Keratinocyte (primary cell): ENCODE measurements at regions not wholly inside any gene's neighbourhood (a gene's known extent, or its start where the extent isn't known, plus 50 kb on each side); places are given as distances from the start of the nearest gene placed in this dataset.

Experiments used
- DNase-seq: peaks from one replicate; pipeline ENCODE4 v3.0.0-alpha.2; 2011; ENCODE audit warnings: low read depth, missing footprints, low spot score
- FAIRE-seq: peaks from 2 replicates; lab custom pipeline; 2011; peaks lifted over from hg19 to GRCh38; lab: Jason Lieb, UNC
- H2AFZ ChIP-seq: 2 replicates; pipeline ENCODE4 v1.6.0; 2012; ENCODE audit warnings: low read length, control low read depth, inconsistent platforms; ENCODE audit not compliant: control insufficient read depth
- H3K27ac ChIP-seq: 2 replicates; pipeline ENCODE4 v1.5.1; 2011; ENCODE audit warnings: low read length; ENCODE audit not compliant: control insufficient read depth, insufficient read depth
- H3K27me3 ChIP-seq: 3 replicates; pipeline ENCODE4 v1.6.0; 2011; ENCODE audit warnings: low read length; ENCODE audit not compliant: control insufficient read depth, insufficient read depth; ENCODE audit errors: extremely low read depth
- H3K36me3 ChIP-seq, 2 experiments: 2 replicates in 1 of 2; 3 replicates in 1 of 2; pipeline ENCODE4 v1.5.1; 2011; ENCODE audit warnings: low read length in 2 of 2, mild to moderate bottlenecking in 1 of 2; ENCODE audit not compliant: control insufficient read depth in 2 of 2, insufficient read depth in 2 of 2; ENCODE audit errors: extremely low read depth in 1 of 2
- H3K4me1 ChIP-seq: 3 replicates; pipeline ENCODE4 v1.5.1; 2011; ENCODE audit warnings: low read length; ENCODE audit not compliant: control insufficient read depth, insufficient read depth; ENCODE audit errors: extremely low read depth
- H3K4me2 ChIP-seq: 3 replicates; pipeline ENCODE4 v1.6.0; 2011; ENCODE audit warnings: low read depth, low read length; ENCODE audit not compliant: control insufficient read depth, insufficient read depth; ENCODE audit errors: extremely low read depth
- H3K4me3 ChIP-seq, 3 experiments: fragments of 200-600 bp in 1 of 3; sonication (generic) in 1 of 3; 2 replicates in 2 of 3; 3 replicates in 1 of 3; pipeline ENCODE4 v1.5.1; 2011 to 2016; ENCODE audit warnings: low read length in 3 of 3, mild to moderate bottlenecking in 3 of 3, control low read depth in 2 of 3, inconsistent platforms in 1 of 3, low read depth in 1 of 3, mixed read lengths in 1 of 3, mixed run types in 1 of 3, moderate library complexity in 1 of 3; ENCODE audit not compliant: control insufficient read depth in 2 of 3, insufficient read depth in 2 of 3; ENCODE audit errors: extremely low read depth in 1 of 3
- H3K79me2 ChIP-seq: 2 replicates; pipeline ENCODE4 v1.6.0; 2012; ENCODE audit warnings: low read length; ENCODE audit not compliant: control insufficient read depth, insufficient read depth
- H3K9ac ChIP-seq: 3 replicates; pipeline ENCODE4 v1.6.0; 2011; ENCODE audit warnings: low read length; ENCODE audit not compliant: control insufficient read depth, insufficient read depth; ENCODE audit errors: extremely low read depth
- H3K9me1 ChIP-seq: 3 replicates; pipeline ENCODE4 v1.6.0; 2011; ENCODE audit warnings: low read length; ENCODE audit not compliant: control insufficient read depth, insufficient read depth; ENCODE audit errors: extremely low read depth
- H3K9me3 ChIP-seq: 2 replicates; pipeline ENCODE4 v1.5.1; 2012; ENCODE audit warnings: low read depth, low read length; ENCODE audit not compliant: control insufficient read depth
- H4K20me1 ChIP-seq: 3 replicates; pipeline ENCODE4 v1.6.0; 2011; ENCODE audit warnings: low read length; ENCODE audit not compliant: control insufficient read depth, insufficient read depth; ENCODE audit errors: extremely low read depth
- CTCF ChIP-seq, 3 experiments: IDR thresholded peaks in 1 of 3; conservative IDR thresholded peaks in 1 of 3; optimal IDR thresholded peaks in 1 of 3; 2 replicates in 2 of 3; 3 replicates in 1 of 3; pipeline versions ENCODE3 to v1.5.1; 2011; ENCODE audit warnings: low read length in 3 of 3, mild to moderate bottlenecking in 3 of 3, moderate library complexity in 2 of 3, control low read depth in 1 of 3, inconsistent platforms in 1 of 3; ENCODE audit not compliant: insufficient read depth in 2 of 3; ENCODE audit errors: extremely low read depth in 1 of 3
- EZH2 ChIP-seq: IDR thresholded peaks from one replicate; pipeline ENCODE4 v1.6.1; 2012; ENCODE audit warnings: inconsistent platforms, mild to moderate bottlenecking, low read length, moderate library complexity
- dilution Hi-C: fragments of 300-500 bp; cut with MboI; formaldehyde crosslinking; loops from one replicate; pipeline ENCODE4 v1.7.0; 2020; ENCODE audit warnings: low sequenced_read_pairs; ENCODE audit not compliant: extremely low pct_ligation_motif_present

- no peaks in the 10 kb centered on the region for H3K9me3 ChIP-seq
- no peaks in the 10 kb centered on the region for H3K79me2 ChIP-seq
- no peak overlapping the region for H3K4me2 ChIP-seq
- H2AFZ ChIP-seq, result no peak overlapping the region
- no peak overlapping the region for H3K4me3 ChIP-seq
- FAIRE-seq (no peak), DNase-seq (no peak)
- H3K9ac ChIP-seq, result no peak overlapping the region
- H3K27me3 ChIP-seq, result no peaks in the 10 kb centered on the region
- TF ChIP-seq EZH2, result no peak
- TF ChIP-seq CTCF (optimal IDR thresholded peaks at IDR 0.05 in 1 of 3, IDR thresholded peaks at IDR 0.05 in 1 of 3, conservative IDR thresholded peaks at IDR 0.05 in 1 of 3; ENCODE audit: extremely low read depth in 1 of 3, insufficient read depth in 2 of 3, low read length in 3 of 3), result no peak
- no peaks in the 10 kb centered on the region for H3K36me3 ChIP-seq
- dilution Hi-C loops, result no loop called here
- no peaks in the 10 kb centered on the region for H3K9me1 ChIP-seq
- H3K27ac ChIP-seq, result no peak overlapping the region
- no peaks in the 10 kb centered on the region for H3K4me1 ChIP-seq
- no peaks in the 10 kb centered on the region for H4K20me1 ChIP-seq
Measured at GRCh38 chr16:54798267-54798666, 132.4 kb upstream of the IRX5 start.

GRCh38 chr16:54796211-54796610 is 134.5 kb upstream of the IRX5 start:
- Histone ChIP-seq H2AFZ (no peak overlapping the region), H3K9me3 (no peaks in the 10 kb centered on the region), H3K27ac (no peak overlapping the region), H3K4me2 (no peak overlapping the region), H3K36me3 (no peaks in the 10 kb centered on the region), H3K9ac (no peak overlapping the region), H3K79me2 (no peaks in the 10 kb centered on the region), H3K4me3 (no peak overlapping the region), H3K4me1 (no peaks in the 10 kb centered on the region), H3K9me1 (no peaks in the 10 kb centered on the region), H3K27me3 (no peaks in the 10 kb centered on the region), H4K20me1 (no peaks in the 10 kb centered on the region)
- FAIRE-seq (no peak), DNase-seq (no peak)
- no peak for TF ChIP-seq CTCF (optimal IDR thresholded peaks at IDR 0.05 in 1 of 3, IDR thresholded peaks at IDR 0.05 in 1 of 3, conservative IDR thresholded peaks at IDR 0.05 in 1 of 3; ENCODE audit: extremely low read depth in 1 of 3, insufficient read depth in 2 of 3, low read length in 3 of 3)
- TF ChIP-seq EZH2, result no peak
- dilution Hi-C loops, result no loop called here
